ENCODE measurements at regions not wholly inside any gene's neighbourhood (a gene's known extent, or its start where the extent isn't known, plus 50 kb on each side); places are given as distances from the start of the nearest gene placed in this dataset.
"Not testable (repeated sequence)": the region's sequence is repeated elsewhere in the genome, so short reads cannot be mapped to it uniquely, and the experiment has no call there.

GRCh38 chr18:38557006-38557405 is 991.4 kb upstream of the CELF4 start:
- ChIA-PET POLR2A (no interaction called here), CTCF (no interaction called here)

GRCh38 chr18:38552732-38553321 is 987.2 kb upstream of the CELF4 start:
- ChIA-PET CTCF (no interaction called here), POLR2A (no interaction called here)

GRCh38 chr18:38551881-38552280 is 986.3 kb upstream of the CELF4 start:
- CTCF ChIA-PET: no interaction called here
- POLR2A ChIA-PET: no interaction called here

GRCh38 chr18:38545071-38545470 is 979.5 kb upstream of the CELF4 start:
- ChIA-PET POLR2A (no interaction called here), CTCF (no interaction called here)

- POLR2A ChIA-PET: no interaction called here
- CTCF ChIA-PET: no interaction called here
These were observed 974.3 kb upstream of the CELF4 start for GRCh38 chr18:38539856-38540255.

- POLR2A ChIA-PET: no interaction called here
- CTCF ChIA-PET: no interaction called here
These were observed 973.8 kb upstream of the CELF4 start for GRCh38 chr18:38539371-38539770.

- ChIA-PET CTCF (no interaction called here), POLR2A (no interaction called here)
These were observed 968.5 kb upstream of the CELF4 start for GRCh38 chr18:38534073-38534472.

- POLR2A ChIA-PET: no interaction called here
- CTCF ChIA-PET: no interaction called here
These were observed 961.3 kb upstream of the CELF4 start for GRCh38 chr18:38526922-38527321.

GRCh38 chr18:38525039-38525438 is 959.4 kb upstream of the CELF4 start:
- POLR2A ChIA-PET: no interaction called here
- CTCF ChIA-PET: no interaction called here

GRCh38 chr18:38520786-38521185 is 955.2 kb upstream of the CELF4 start:
- ChIA-PET CTCF (no interaction called here), POLR2A (no interaction called here)

- CTCF ChIA-PET: no interaction called here
These were observed 936.9 kb upstream of the CELF4 start for GRCh38 chr18:38502539-38502938.

GRCh38 chr18:38497266-38497665 is 931.7 kb upstream of the CELF4 start:
- ChIA-PET CTCF (no interaction called here), POLR2A (no interaction called here)

More at GRCh38 chr18:38502539-38502938, 936.9 kb upstream of the CELF4 start:
- POLR2A ChIA-PET: no interaction called here

- CTCF ChIA-PET: no interaction called here
- POLR2A ChIA-PET: no interaction called here
These were observed 930.7 kb upstream of the CELF4 start for GRCh38 chr18:38496222-38496793.

- ChIA-PET POLR2A (no interaction called here), CTCF (no interaction called here)
These were observed 928.5 kb upstream of the CELF4 start for GRCh38 chr18:38494065-38494464.

- POLR2A ChIA-PET: no interaction called here
- CTCF ChIA-PET: no interaction called here
These were observed 925.6 kb upstream of the CELF4 start for GRCh38 chr18:38491195-38491594.

GRCh38 chr18:38489721-38490120 is 924.1 kb upstream of the CELF4 start:
- POLR2A ChIA-PET, CTCF ChIA-PET: not testable (repeated sequence)

GRCh38 chr18:38487521-38487920 is 921.9 kb upstream of the CELF4 start:
- POLR2A ChIA-PET: no interaction called here
- CTCF ChIA-PET: no interaction called here

GRCh38 chr18:38483326-38483725 is 917.7 kb upstream of the CELF4 start:
- ChIA-PET CTCF (no interaction called here), POLR2A (no interaction called here)

GRCh38 chr18:38481576-38481975 is 916.0 kb upstream of the CELF4 start:
- ChIA-PET CTCF (no interaction called here), POLR2A (no interaction called here)

GRCh38 chr18:38475686-38476085 is 910.1 kb upstream of the CELF4 start:
- ChIA-PET POLR2A (no interaction called here), CTCF (no interaction called here)

- POLR2A ChIA-PET: no interaction called here
- CTCF ChIA-PET: no interaction called here
These were observed 907.9 kb upstream of the CELF4 start for GRCh38 chr18:38473535-38473934.

GRCh38 chr18:38470421-38470820 is 904.8 kb upstream of the CELF4 start:
- CTCF ChIA-PET: interaction anchor here (0.6 kb wide), 1 partner anchor 685 kb away, joined by 6 read pairs; no protein-coding TSS in a partner anchor
- POLR2A ChIA-PET: no interaction called here

- CTCF ChIA-PET: no interaction called here
These were observed 900.8 kb upstream of the CELF4 start for GRCh38 chr18:38466426-38466825.

More at GRCh38 chr18:38466426-38466825, 900.8 kb upstream of the CELF4 start:
- POLR2A ChIA-PET: no interaction called here

Measured in activated CD8-positive, alpha-beta memory T cell treated with anti-CD3 and anti-CD28 coated beads for 36 hours (primary cell).